Transverse colon (tissue), 4 donors: ENCODE measurements at regions not wholly inside any gene's neighbourhood (a gene's known extent, or its start where the extent isn't known, plus 50 kb on each side); places are given as distances from the start of the nearest gene placed in this dataset.

Source experiments
- EP300 ChIP-seq: sonication (generic); formaldehyde crosslinking; IDR thresholded peaks from one replicate; pipeline ENCODE4 v1.6.1; 2017; ENCODE audit warnings: antibody characterized with exemption, low read depth
- POLR2A ChIP-seq: fragments of 450-650 bp; IDR thresholded peaks from one replicate; pipeline ENCODE4 v1.6.1; 2016; ENCODE audit warnings: antibody characterized with exemption, mild to moderate bottlenecking, moderate library complexity
- POLR2AphosphoS5 ChIP-seq, 3 donors: sonication (generic); formaldehyde crosslinking; IDR thresholded peaks; one replicate each; pipeline ENCODE4 v1.6.1; 2016; ENCODE audit warnings: antibody characterized with exemption in 3 of 3
- TF ChIP-seq, protein P1 (sequence below), 5 experiments: fragments of 200-600 bp in 3 of 5; fragments of 450-650 bp in 2 of 5; sonication (generic) in 3 of 5; IDR thresholded peaks; 1 replicate in 2 of 5; 2 replicates in 3 of 5; pipeline ENCODE4 v1.5.1; 2016 to 2017; ENCODE audit warnings: antibody characterized with exemption in 5 of 5, inconsistent platforms in 3 of 5, mild to moderate bottlenecking in 2 of 5, moderate library complexity in 1 of 5

- no peak for TF ChIP-seq POLR2A
- TF ChIP-seq EP300 = no peak
- TF ChIP-seq, protein P1, sequence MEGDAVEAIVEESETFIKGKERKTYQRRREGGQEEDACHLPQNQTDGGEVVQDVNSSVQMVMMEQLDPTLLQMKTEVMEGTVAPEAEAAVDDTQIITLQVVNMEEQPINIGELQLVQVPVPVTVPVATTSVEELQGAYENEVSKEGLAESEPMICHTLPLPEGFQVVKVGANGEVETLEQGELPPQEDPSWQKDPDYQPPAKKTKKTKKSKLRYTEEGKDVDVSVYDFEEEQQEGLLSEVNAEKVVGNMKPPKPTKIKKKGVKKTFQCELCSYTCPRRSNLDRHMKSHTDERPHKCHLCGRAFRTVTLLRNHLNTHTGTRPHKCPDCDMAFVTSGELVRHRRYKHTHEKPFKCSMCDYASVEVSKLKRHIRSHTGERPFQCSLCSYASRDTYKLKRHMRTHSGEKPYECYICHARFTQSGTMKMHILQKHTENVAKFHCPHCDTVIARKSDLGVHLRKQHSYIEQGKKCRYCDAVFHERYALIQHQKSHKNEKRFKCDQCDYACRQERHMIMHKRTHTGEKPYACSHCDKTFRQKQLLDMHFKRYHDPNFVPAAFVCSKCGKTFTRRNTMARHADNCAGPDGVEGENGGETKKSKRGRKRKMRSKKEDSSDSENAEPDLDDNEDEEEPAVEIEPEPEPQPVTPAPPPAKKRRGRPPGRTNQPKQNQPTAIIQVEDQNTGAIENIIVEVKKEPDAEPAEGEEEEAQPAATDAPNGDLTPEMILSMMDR (IDR thresholded peaks at IDR 0.05) = no peak
- TF ChIP-seq POLR2AphosphoS5 (IDR thresholded peaks at IDR 0.05) = no peak
Measured at GRCh38 chr12:3362737-3363136, 128.3 kb upstream of the PRMT8 start.
